DOHH2 (cell line): ENCODE measurements at regions not wholly inside any gene's neighbourhood (a gene's known extent, or its start where the extent isn't known, plus 50 kb on each side); places are given as distances from the start of the nearest gene placed in this dataset.

Experiments
- H3F3A ChIP-seq: fragments of 200-600 bp; sonication (generic), shearing (Covaris generic); 2 replicates; pipeline ENCODE4 v1.6.0; 2016; ENCODE audit warnings: antibody characterized with exemption, mild to moderate bottlenecking; ENCODE audit not compliant: control insufficient read depth, insufficient read depth
- H3K27ac ChIP-seq: fragments of 200-600 bp; sonication (generic); 2 replicates; pipeline ENCODE4 v1.5.1; 2014; ENCODE audit warnings: low read depth, mild to moderate bottlenecking, low read length, moderate library complexity
- H3K27me3 ChIP-seq: fragments of 200-600 bp; sonication (generic); 2 replicates; pipeline ENCODE4 v1.6.1; 2014; ENCODE audit warnings: mild to moderate bottlenecking, low read length, mixed read lengths; ENCODE audit not compliant: control insufficient read depth
- H3K36me3 ChIP-seq: fragments of 200-600 bp; sonication (generic); 2 replicates; pipeline ENCODE4 v1.6.1; 2014; ENCODE audit warnings: mild to moderate bottlenecking, low read length, moderate library complexity, mixed read lengths; ENCODE audit not compliant: control insufficient read depth
- H3K4me1 ChIP-seq: fragments of 200-600 bp; sonication (generic); 2 replicates; pipeline ENCODE4 v1.6.1; 2014; ENCODE audit warnings: mild to moderate bottlenecking, low read length, mixed read lengths; ENCODE audit not compliant: control insufficient read depth
- H3K4me2 ChIP-seq: fragments of 200-600 bp; sonication (generic); 2 replicates; pipeline ENCODE4 v1.6.0; 2014; ENCODE audit warnings: mild to moderate bottlenecking, low read length, moderate library complexity
- H3K4me3 ChIP-seq: fragments of 200-600 bp; sonication (generic); 2 replicates; pipeline ENCODE4 v1.5.1; 2014; ENCODE audit warnings: mild to moderate bottlenecking, low read length, mixed read lengths
- H3K79me2 ChIP-seq: fragments of 200-600 bp; sonication (generic); 2 replicates; pipeline ENCODE4 v1.6.1; 2014; ENCODE audit warnings: mild to moderate bottlenecking, low read length, mixed read lengths; ENCODE audit not compliant: control insufficient read depth
- H3K9me2 ChIP-seq: fragments of 200-600 bp; sonication (generic); replicated peaks from 2 replicates; pipeline ENCODE4 v1.6.1; 2014; ENCODE audit warnings: mild to moderate bottlenecking, low read length, mixed read lengths; ENCODE audit not compliant: control insufficient read depth
- H3K9me3 ChIP-seq: fragments of 200-600 bp; sonication (generic); 2 replicates; pipeline ENCODE4 v1.6.1; 2014; ENCODE audit warnings: antibody characterized with exemption, low read length, mixed read lengths; ENCODE audit not compliant: control insufficient read depth, insufficient read depth
- H4K20me1 ChIP-seq: fragments of 200-600 bp; sonication (generic); 2 replicates; pipeline ENCODE4 v1.6.0; 2014; ENCODE audit warnings: low read depth, mild to moderate bottlenecking, antibody characterized with exemption, low read length, moderate library complexity; ENCODE audit not compliant: control insufficient read depth, insufficient read depth
- CTCF ChIP-seq: fragments of 200-600 bp; sonication (generic); IDR thresholded peaks from one replicate; pipeline ENCODE4 v1.5.1; 2014; ENCODE audit warnings: antibody characterized with exemption, mild to moderate bottlenecking, low read depth, low read length; ENCODE audit not compliant: poor library complexity, severe bottlenecking
- EZH2phosphoT487 ChIP-seq: fragments of 200-600 bp; sonication (generic); IDR thresholded peaks from 2 replicates; pipeline ENCODE4 v1.6.1; 2017; ENCODE audit warnings: borderline replicate concordance, mild to moderate bottlenecking, antibody characterized with exemption, low read length, moderate library complexity, mixed read lengths

GRCh38 chr19:5225486-5226345 is 114.9 kb downstream of the PTPRS start:
- H3K4me3 ChIP-seq, result no peak overlapping the region
- no peaks in the 10 kb centered on the region for H3K79me2 ChIP-seq
- H3K9me3 ChIP-seq, result no peaks in the 10 kb centered on the region
- no peaks in the 10 kb centered on the region for H4K20me1 ChIP-seq
- H3K27me3 ChIP-seq, result no peaks in the 10 kb centered on the region
- TF ChIP-seq EZH2phosphoT487 (no peak), CTCF (peak; percentile 70)
- H3K4me2 ChIP-seq, result no peak overlapping the region
- H3K4me1 ChIP-seq, result no peaks in the 10 kb centered on the region
- no peaks in the 10 kb centered on the region for H3F3A ChIP-seq
- no peak overlapping the region for H3K27ac ChIP-seq
- H3K9me2 ChIP-seq, result no peaks in the 10 kb centered on the region
- H3K36me3 ChIP-seq, result no peaks in the 10 kb centered on the region

GRCh38 chr19:5224480-5224879 is 116.1 kb downstream of the PTPRS start:
- Histone ChIP-seq H3K4me1 (no peaks in the 10 kb centered on the region), H3K36me3 (no peaks in the 10 kb centered on the region), H3K27ac (no peak overlapping the region), H4K20me1 (no peaks in the 10 kb centered on the region), H3K9me2 (no peaks in the 10 kb centered on the region), H3K4me2 (no peak overlapping the region), H3K4me3 (no peak overlapping the region), H3F3A (no peaks in the 10 kb centered on the region), H3K79me2 (no peaks in the 10 kb centered on the region), H3K9me3 (no peaks in the 10 kb centered on the region), H3K27me3 (no peaks in the 10 kb centered on the region)
- TF ChIP-seq EZH2phosphoT487 (no peak), CTCF (no peak)

- Histone ChIP-seq H3K79me2 (no peaks in the 10 kb centered on the region), H3K27ac (no peak overlapping the region), H3K36me3 (no peaks in the 10 kb centered on the region), H3K4me2 (no peak overlapping the region), H3K4me1 (no peaks in the 10 kb centered on the region), H3F3A (no peaks in the 10 kb centered on the region), H3K9me2 (no peaks in the 10 kb centered on the region), H3K4me3 (no peak overlapping the region), H3K9me3 (no peaks in the 10 kb centered on the region), H4K20me1 (no peaks in the 10 kb centered on the region), H3K27me3 (no peaks in the 10 kb centered on the region)
- TF ChIP-seq CTCF (no peak), EZH2phosphoT487 (no peak)
Measured at GRCh38 chr19:5222821-5223321, 117.7 kb downstream of the PTPRS start.
